A673 (cell line): ENCODE measurements at regions not wholly inside any gene's neighbourhood (a gene's known extent, or its start where the extent isn't known, plus 50 kb on each side); places are given as distances from the start of the nearest gene placed in this dataset.

ENCODE experiments used
- BruUV-seq: library from RNA; stranded (reverse); fragments of 400-500 nt; replicated peaks from 2 replicates; lab custom pipeline; 2021; lab: Mats Ljungman, UMichigan
- CTCF ChIA-PET: fragments of 300-600 bp; sonication (Branson Sonifier 250); formaldehyde crosslinking; loops from one replicate; lab custom pipeline; 2022; ENCODE audit warnings: antibody characterized with exemption; lab: Charles Lee
- POLR2A ChIA-PET: fragments of 300-600 bp; sonication (Branson Sonifier 250); formaldehyde crosslinking; loops from one replicate; lab custom pipeline; 2022; ENCODE audit warnings: antibody characterized with exemption; ENCODE audit not compliant: low non-redundant PET; lab: Charles Lee
- DNase-seq: peaks from one replicate; pipeline ENCODE4 v3.0.0-alpha.2; 2015; ENCODE audit warnings: low spot score
- H3K27ac ChIP-seq: fragments of 200-600 bp; sonication (generic); 2 replicates; pipeline ENCODE4 v1.5.1; 2016; ENCODE audit warnings: mixed run types, low read depth, mild to moderate bottlenecking, mixed read lengths, antibody characterized with exemption, low read length; ENCODE audit not compliant: poor library complexity, severe bottlenecking
- H3K27me3 ChIP-seq: fragments of 200-600 bp; sonication (generic); replicated peaks from 2 replicates; pipeline ENCODE4 v1.6.1; 2017; ENCODE audit warnings: mixed run types, low read depth, mild to moderate bottlenecking, mixed read lengths, antibody characterized with exemption, low read length; ENCODE audit not compliant: insufficient read depth, poor library complexity
- H3K36me3 ChIP-seq: fragments of 200-600 bp; sonication (generic); 2 replicates; pipeline ENCODE4 v1.6.1; 2016; ENCODE audit warnings: mixed run types, mild to moderate bottlenecking, mixed read lengths, antibody characterized with exemption, low read length; ENCODE audit not compliant: insufficient read depth, poor library complexity, severe bottlenecking
- H3K4me1 ChIP-seq: fragments of 200-600 bp; sonication (generic); 2 replicates; pipeline ENCODE4 v1.6.1; 2017; ENCODE audit warnings: mixed run types, mild to moderate bottlenecking, mixed read lengths, antibody characterized with exemption, low read length; ENCODE audit not compliant: insufficient read depth, poor library complexity, severe bottlenecking
- H3K4me3 ChIP-seq: fragments of 200-600 bp; sonication (generic); 2 replicates; pipeline ENCODE4 v1.5.1; 2016; ENCODE audit warnings: low read depth, mixed run types, mild to moderate bottlenecking, mixed read lengths, low read length; ENCODE audit not compliant: poor library complexity, severe bottlenecking
- H3K9me3 ChIP-seq: fragments of 200-600 bp; sonication (generic); 2 replicates; pipeline ENCODE4 v1.6.1; 2016; ENCODE audit warnings: mixed run types, low read depth, mild to moderate bottlenecking, mixed read lengths, antibody characterized with exemption, low read length; ENCODE audit not compliant: poor library complexity, severe bottlenecking
- CTCF ChIP-seq: fragments of 300-800, 200-600 bp; sonication (generic); conservative IDR thresholded peaks from 2 replicates; pipeline ENCODE4 v1.5.1; 2017; ENCODE audit warnings: low read depth, mild to moderate bottlenecking, antibody characterized with exemption, low read length, moderate library complexity, mixed read lengths
- EZH2 ChIP-seq: fragments of 200-600 bp; sonication (generic); IDR thresholded peaks from 2 replicates; pipeline ENCODE4 v1.6.1; 2017; ENCODE audit warnings: borderline replicate concordance, low read depth, mild to moderate bottlenecking, mixed read lengths, antibody characterized with exemption, low read length; ENCODE audit not compliant: poor library complexity, severe bottlenecking
- intact Hi-C: fragments of 100-400 bp; cut with micrococcal nuclease; formaldehyde crosslinking; loops from one replicate; pipeline ENCODE4 v1.10.0; 2022; ENCODE audit not compliant: unreplicated experiment

DNA sequence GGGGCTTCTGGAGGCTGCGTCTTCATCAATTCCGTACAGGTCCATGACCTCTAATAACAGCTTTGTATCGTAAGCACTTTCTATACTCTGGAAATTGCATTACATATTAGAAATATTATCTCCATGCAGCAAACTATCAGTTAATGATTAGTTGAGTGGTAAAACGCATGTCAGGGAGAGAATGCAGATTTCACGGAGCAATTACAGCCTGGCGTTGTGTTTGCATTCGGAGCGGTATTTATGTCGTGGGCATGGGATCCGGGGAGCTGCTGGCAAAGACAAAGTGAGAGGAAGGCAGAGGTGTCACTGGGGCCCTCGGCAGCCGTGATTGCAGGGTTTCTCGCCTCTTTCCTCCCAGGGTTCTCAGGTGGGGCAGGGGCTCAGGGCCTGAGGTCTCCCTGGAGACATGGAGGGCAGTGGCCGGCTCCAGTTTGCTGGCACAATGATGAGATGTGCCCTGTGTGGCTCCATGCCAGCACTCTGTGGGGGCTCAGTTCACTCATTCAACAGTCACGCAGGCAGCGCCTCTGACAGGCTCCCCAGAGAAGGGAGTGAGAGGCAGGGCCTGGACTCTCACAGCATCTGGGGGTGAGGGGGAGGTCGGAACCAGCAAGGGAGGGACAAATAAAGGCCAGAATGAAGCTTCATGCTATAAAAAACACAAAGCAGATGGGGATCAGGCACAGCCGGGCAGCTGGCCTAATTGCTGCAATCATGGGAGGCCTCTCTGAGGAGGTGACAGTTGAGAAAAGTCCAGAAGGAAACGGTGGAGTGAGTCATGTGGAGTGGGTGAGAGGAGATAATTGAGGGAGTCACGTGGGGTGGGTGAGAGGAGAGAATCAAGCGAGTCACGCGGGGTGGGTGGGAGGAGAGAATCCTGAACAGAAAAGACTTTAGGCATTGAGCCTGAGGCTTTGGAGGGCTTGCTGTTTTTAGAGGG lies 1002.7 kb downstream of the BRD1 start:
- H3K27me3 ChIP-seq = no peaks in the 10 kb centered on the region
- no peak overlapping the region for H3K27ac ChIP-seq
- POLR2A ChIA-PET = no interaction called here
- intact Hi-C loops = no loop called here
- H3K4me3 ChIP-seq = no peak overlapping the region
- TF ChIP-seq EZH2 (no peak), CTCF (no peak)
- CTCF ChIA-PET = no interaction called here
- no peaks in the 10 kb centered on the region for H3K36me3 ChIP-seq
- DNase-seq = peak; percentile 78
- no TSS peak for BruUV-seq
- H3K9me3 ChIP-seq = no peaks in the 10 kb centered on the region
- peaks cover 13% of the 10 kb centered on the region for H3K4me1 ChIP-seq

- intact Hi-C loops = no loop called here
- Histone ChIP-seq H3K4me3 (no peak overlapping the region), H3K27ac (no peak overlapping the region), H3K9me3 (no peaks in the 10 kb centered on the region), H3K27me3 (no peaks in the 10 kb centered on the region), H3K4me1 (peaks cover 13% of the 10 kb centered on the region), H3K36me3 (no peaks in the 10 kb centered on the region)
- no TSS peak for BruUV-seq
- DNase-seq = no peak
- TF ChIP-seq CTCF = no peak
- TF ChIP-seq EZH2 = no peak
- ChIA-PET POLR2A (no interaction called here), CTCF (no interaction called here)
Measured at GRCh38 chr22:48823941-48824340, 1003.7 kb downstream of the BRD1 start.

- H3K9me3 ChIP-seq = no peaks in the 10 kb centered on the region
- no peak overlapping the region for H3K27ac ChIP-seq
- intact Hi-C loops = no loop called here
- H3K36me3 ChIP-seq = no peaks in the 10 kb centered on the region
- TF ChIP-seq CTCF (no peak), EZH2 (no peak)
- POLR2A ChIA-PET = no interaction called here
- no TSS peak for BruUV-seq
- peaks cover 13% of the 10 kb centered on the region for H3K4me1 ChIP-seq
- no peak overlapping the region for H3K4me3 ChIP-seq
- CTCF ChIA-PET = no interaction called here
- no peak for DNase-seq
- no peaks in the 10 kb centered on the region for H3K27me3 ChIP-seq
Measured at GRCh38 chr22:48822278-48823233, 1005.1 kb downstream of the BRD1 start.
